Liver (tissue), 8 donors: ENCODE measurements at regions not wholly inside any gene's neighbourhood (a gene's known extent, or its start where the extent isn't known, plus 50 kb on each side); places are given as distances from the start of the nearest gene placed in this dataset.

Experiments
- DNase-seq: peaks from one replicate; pipeline ENCODE4 v3.0.0-alpha.2; 2017; ENCODE audit warnings: low spot score
- H3K27ac ChIP-seq, 2 donors: one replicate each; pipeline ENCODE4 v1.7.0; 2013; ENCODE audit warnings: inconsistent platforms in 2 of 2, low read length in 2 of 2, control low read depth in 1 of 2, low read depth in 1 of 2, mild to moderate bottlenecking in 1 of 2
- H3K27me3 ChIP-seq, 4 donors: one replicate each; pipeline versions ENCODE4 v1.6.1 to v1.7.0; 2013; ENCODE audit warnings: low read length in 3 of 4, inconsistent platforms in 1 of 4, mild to moderate bottlenecking in 1 of 4, moderate library complexity in 1 of 4; ENCODE audit not compliant: control insufficient read depth in 4 of 4, insufficient read depth in 4 of 4
- H3K36me3 ChIP-seq, 4 donors: one replicate each; pipeline versions ENCODE4 v1.6.1 to v1.7.0; 2013; ENCODE audit warnings: low read length in 3 of 4, mild to moderate bottlenecking in 3 of 4, low read depth in 1 of 4, moderate library complexity in 1 of 4; ENCODE audit not compliant: control insufficient read depth in 4 of 4, insufficient read depth in 3 of 4
- H3K4me1 ChIP-seq, 4 donors: one replicate each; pipeline versions ENCODE4 v1.6.1 to v1.7.0; 2013; ENCODE audit warnings: low read length in 3 of 4, mild to moderate bottlenecking in 3 of 4, moderate library complexity in 1 of 4; ENCODE audit not compliant: control insufficient read depth in 4 of 4, insufficient read depth in 4 of 4
- H3K4me3 ChIP-seq, 3 donors: one replicate each; pipeline versions ENCODE4 v1.6.1 to v1.7.0; 2013; ENCODE audit warnings: low read length in 3 of 3, control low read depth in 1 of 3, low read depth in 1 of 3, mild to moderate bottlenecking in 1 of 3
- H3K9ac ChIP-seq, 2 donors: one replicate each; pipeline ENCODE4 v1.7.0; 2013; ENCODE audit warnings: low read length in 2 of 2, mild to moderate bottlenecking in 2 of 2, moderate library complexity in 2 of 2, control low read depth in 1 of 2, low read depth in 1 of 2
- H3K9me3 ChIP-seq, 4 donors: one replicate each; pipeline versions ENCODE4 v1.6.1 to v1.7.0; 2013; ENCODE audit warnings: low read length in 3 of 4; ENCODE audit not compliant: control insufficient read depth in 4 of 4
- EGR1 ChIP-seq, 2 donors: IDR thresholded peaks; 2 replicates each; pipeline ENCODE4 v1.6.1; 2016 to 2018; ENCODE audit warnings: antibody characterized with exemption in 2 of 2, low read depth in 2 of 2
- FOXA1 ChIP-seq: IDR thresholded peaks from 2 replicates; pipeline ENCODE4 v1.6.1; 2016; ENCODE audit warnings: antibody characterized with exemption
- FOXA2 ChIP-seq: IDR thresholded peaks from 2 replicates; pipeline ENCODE4 v1.6.1; 2016; ENCODE audit warnings: antibody characterized with exemption
- GABPA ChIP-seq, 2 donors: IDR thresholded peaks in 1 of 2; conservative IDR thresholded peaks in 1 of 2; 2 replicates each; pipeline ENCODE4 v1.6.1; 2016; ENCODE audit warnings: antibody characterized with exemption in 2 of 2, mild to moderate bottlenecking in 1 of 2, moderate library complexity in 1 of 2
- HNF4A ChIP-seq, 2 donors: conservative IDR thresholded peaks; 2 replicates each; pipeline ENCODE4 v1.6.1; 2016; ENCODE audit warnings: antibody characterized with exemption in 2 of 2, mild to moderate bottlenecking in 2 of 2
- HNF4G ChIP-seq: IDR thresholded peaks from 2 replicates; pipeline ENCODE4 v1.6.1; 2016; ENCODE audit warnings: antibody characterized with exemption
- JUND ChIP-seq, 2 donors: IDR thresholded peaks; 2 replicates each; pipeline ENCODE4 v1.6.1; 2016; ENCODE audit warnings: antibody characterized with exemption in 2 of 2
- NR2F2 ChIP-seq: IDR thresholded peaks from 2 replicates; pipeline ENCODE4 v1.6.1; 2016; ENCODE audit warnings: antibody characterized with exemption
- RAD21 ChIP-seq, 2 donors: IDR thresholded peaks; 2 replicates each; pipeline ENCODE4 v1.6.1; 2016; ENCODE audit warnings: antibody characterized with exemption in 2 of 2, mild to moderate bottlenecking in 2 of 2
- RXRA ChIP-seq, 2 donors: IDR thresholded peaks; 2 replicates each; pipeline ENCODE4 v1.6.1; 2017 to 2018; ENCODE audit warnings: antibody characterized with exemption in 2 of 2, mild to moderate bottlenecking in 1 of 2
- SP1 ChIP-seq: IDR thresholded peaks from 2 replicates; pipeline ENCODE4 v1.6.1; 2018; ENCODE audit warnings: antibody characterized with exemption, mild to moderate bottlenecking
- TAF1 ChIP-seq: conservative IDR thresholded peaks from 2 replicates; pipeline ENCODE4 v1.6.1; 2016; ENCODE audit warnings: antibody characterized with exemption, mild to moderate bottlenecking
- YY1 ChIP-seq: IDR thresholded peaks from 2 replicates; pipeline ENCODE4 v1.6.1; 2016; ENCODE audit warnings: antibody characterized with exemption, mild to moderate bottlenecking
- WGBS: extraction: QIAGEN DNeasy Blood & Tissue Kit; methylation state at CpG from one replicate; pipeline ENCODE4 v1.1.7; 2013; 5-methylcytosine and 5-hydroxymethylcytosine counted together
- TF ChIP-seq, protein P1 (sequence below): fragments of 150-350 bp; IDR thresholded peaks from 2 replicates; pipeline ENCODE4 v1.5.1; 2017; ENCODE audit warnings: improper control_type of control experiment, low read depth, low read length; ENCODE audit not compliant: missing input control
- TF ChIP-seq, protein P2 (sequence below): IDR thresholded peaks from 2 replicates; pipeline ENCODE4 v1.6.1; 2016; ENCODE audit warnings: antibody characterized with exemption
- TF ChIP-seq, protein P3 (sequence below): IDR thresholded peaks from 2 replicates; pipeline ENCODE4 v1.6.1; 2016; ENCODE audit warnings: antibody characterized with exemption
- TF ChIP-seq, protein P4 (sequence below): IDR thresholded peaks from 2 replicates; pipeline ENCODE4 v1.6.1; 2016; ENCODE audit warnings: antibody characterized with exemption, mild to moderate bottlenecking
- TF ChIP-seq, protein P5 (sequence below): IDR thresholded peaks from 2 replicates; pipeline ENCODE4 v1.6.1; 2016; ENCODE audit warnings: antibody characterized with exemption
- donor health status: healthy.
- donor health status: healthy.
- donor health status: healthy.
- donor health status: healthy.
- donor health status: healthy.

DNA sequence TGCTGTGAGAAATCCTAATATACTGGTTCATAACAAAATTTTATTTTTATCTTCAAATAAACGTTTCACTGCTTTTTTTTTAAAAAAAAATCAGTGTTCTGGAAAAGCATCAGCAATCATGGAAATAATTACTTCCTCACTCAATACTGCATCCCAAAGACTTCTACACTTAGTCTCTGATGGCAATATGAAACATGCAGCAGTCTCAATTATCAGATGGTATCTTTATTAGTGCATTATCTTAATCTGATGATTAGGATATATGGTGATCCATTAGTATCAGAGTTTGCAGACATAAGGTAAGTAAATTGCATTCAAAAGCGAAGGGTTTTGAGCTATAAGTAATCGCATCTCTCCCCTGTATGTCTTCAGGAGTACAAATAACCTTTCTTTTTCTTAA lies 218.3 kb upstream of the EDNRB start:
- no peak for DNase-seq
- Histone ChIP-seq H3K4me3 (no peak overlapping the region), H3K4me1 (no peaks in the 10 kb centered on the region), H3K36me3 (no peaks in the 10 kb centered on the region), H3K9me3 (no peaks in the 10 kb centered on the region), H3K27ac (no peak overlapping the region), H3K9ac (no peak overlapping the region), H3K27me3 (no peaks in the 10 kb centered on the region)
- WGBS, result 45% methylated on average over 3 of the region's 3 CpGs
- TF ChIP-seq NR2F2 (no peak), YY1 (no peak), SP1 (no peak), TAF1 (no peak), FOXA1 (no peak), EGR1 (IDR thresholded peaks at IDR 0.05; ENCODE audit: low read depth in 2 of 2) (no peak), JUND (IDR thresholded peaks at IDR 0.05) (no peak), RAD21 (IDR thresholded peaks at IDR 0.05) (no peak), HNF4G (no peak), RXRA (IDR thresholded peaks at IDR 0.05) (no peak), GABPA (IDR thresholded peaks at IDR 0.05 in 1 of 2, conservative IDR thresholded peaks at IDR 0.05 in 1 of 2) (no peak), HNF4A (conservative IDR thresholded peaks at IDR 0.05) (no peak), FOXA2 (no peak)
- TF ChIP-seq, protein P1, sequence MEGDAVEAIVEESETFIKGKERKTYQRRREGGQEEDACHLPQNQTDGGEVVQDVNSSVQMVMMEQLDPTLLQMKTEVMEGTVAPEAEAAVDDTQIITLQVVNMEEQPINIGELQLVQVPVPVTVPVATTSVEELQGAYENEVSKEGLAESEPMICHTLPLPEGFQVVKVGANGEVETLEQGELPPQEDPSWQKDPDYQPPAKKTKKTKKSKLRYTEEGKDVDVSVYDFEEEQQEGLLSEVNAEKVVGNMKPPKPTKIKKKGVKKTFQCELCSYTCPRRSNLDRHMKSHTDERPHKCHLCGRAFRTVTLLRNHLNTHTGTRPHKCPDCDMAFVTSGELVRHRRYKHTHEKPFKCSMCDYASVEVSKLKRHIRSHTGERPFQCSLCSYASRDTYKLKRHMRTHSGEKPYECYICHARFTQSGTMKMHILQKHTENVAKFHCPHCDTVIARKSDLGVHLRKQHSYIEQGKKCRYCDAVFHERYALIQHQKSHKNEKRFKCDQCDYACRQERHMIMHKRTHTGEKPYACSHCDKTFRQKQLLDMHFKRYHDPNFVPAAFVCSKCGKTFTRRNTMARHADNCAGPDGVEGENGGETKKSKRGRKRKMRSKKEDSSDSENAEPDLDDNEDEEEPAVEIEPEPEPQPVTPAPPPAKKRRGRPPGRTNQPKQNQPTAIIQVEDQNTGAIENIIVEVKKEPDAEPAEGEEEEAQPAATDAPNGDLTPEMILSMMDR, result no peak
- TF ChIP-seq, protein P2, sequence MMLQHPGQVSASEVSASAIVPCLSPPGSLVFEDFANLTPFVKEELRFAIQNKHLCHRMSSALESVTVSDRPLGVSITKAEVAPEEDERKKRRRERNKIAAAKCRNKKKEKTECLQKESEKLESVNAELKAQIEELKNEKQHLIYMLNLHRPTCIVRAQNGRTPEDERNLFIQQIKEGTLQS, result no peak
- TF ChIP-seq, protein P3, sequence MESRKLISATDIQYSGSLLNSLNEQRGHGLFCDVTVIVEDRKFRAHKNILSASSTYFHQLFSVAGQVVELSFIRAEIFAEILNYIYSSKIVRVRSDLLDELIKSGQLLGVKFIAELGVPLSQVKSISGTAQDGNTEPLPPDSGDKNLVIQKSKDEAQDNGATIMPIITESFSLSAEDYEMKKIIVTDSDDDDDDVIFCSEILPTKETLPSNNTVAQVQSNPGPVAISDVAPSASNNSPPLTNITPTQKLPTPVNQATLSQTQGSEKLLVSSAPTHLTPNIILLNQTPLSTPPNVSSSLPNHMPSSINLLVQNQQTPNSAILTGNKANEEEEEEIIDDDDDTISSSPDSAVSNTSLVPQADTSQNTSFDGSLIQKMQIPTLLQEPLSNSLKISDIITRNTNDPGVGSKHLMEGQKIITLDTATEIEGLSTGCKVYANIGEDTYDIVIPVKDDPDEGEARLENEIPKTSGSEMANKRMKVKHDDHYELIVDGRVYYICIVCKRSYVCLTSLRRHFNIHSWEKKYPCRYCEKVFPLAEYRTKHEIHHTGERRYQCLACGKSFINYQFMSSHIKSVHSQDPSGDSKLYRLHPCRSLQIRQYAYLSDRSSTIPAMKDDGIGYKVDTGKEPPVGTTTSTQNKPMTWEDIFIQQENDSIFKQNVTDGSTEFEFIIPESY, result no peak
- TF ChIP-seq, protein P4, sequence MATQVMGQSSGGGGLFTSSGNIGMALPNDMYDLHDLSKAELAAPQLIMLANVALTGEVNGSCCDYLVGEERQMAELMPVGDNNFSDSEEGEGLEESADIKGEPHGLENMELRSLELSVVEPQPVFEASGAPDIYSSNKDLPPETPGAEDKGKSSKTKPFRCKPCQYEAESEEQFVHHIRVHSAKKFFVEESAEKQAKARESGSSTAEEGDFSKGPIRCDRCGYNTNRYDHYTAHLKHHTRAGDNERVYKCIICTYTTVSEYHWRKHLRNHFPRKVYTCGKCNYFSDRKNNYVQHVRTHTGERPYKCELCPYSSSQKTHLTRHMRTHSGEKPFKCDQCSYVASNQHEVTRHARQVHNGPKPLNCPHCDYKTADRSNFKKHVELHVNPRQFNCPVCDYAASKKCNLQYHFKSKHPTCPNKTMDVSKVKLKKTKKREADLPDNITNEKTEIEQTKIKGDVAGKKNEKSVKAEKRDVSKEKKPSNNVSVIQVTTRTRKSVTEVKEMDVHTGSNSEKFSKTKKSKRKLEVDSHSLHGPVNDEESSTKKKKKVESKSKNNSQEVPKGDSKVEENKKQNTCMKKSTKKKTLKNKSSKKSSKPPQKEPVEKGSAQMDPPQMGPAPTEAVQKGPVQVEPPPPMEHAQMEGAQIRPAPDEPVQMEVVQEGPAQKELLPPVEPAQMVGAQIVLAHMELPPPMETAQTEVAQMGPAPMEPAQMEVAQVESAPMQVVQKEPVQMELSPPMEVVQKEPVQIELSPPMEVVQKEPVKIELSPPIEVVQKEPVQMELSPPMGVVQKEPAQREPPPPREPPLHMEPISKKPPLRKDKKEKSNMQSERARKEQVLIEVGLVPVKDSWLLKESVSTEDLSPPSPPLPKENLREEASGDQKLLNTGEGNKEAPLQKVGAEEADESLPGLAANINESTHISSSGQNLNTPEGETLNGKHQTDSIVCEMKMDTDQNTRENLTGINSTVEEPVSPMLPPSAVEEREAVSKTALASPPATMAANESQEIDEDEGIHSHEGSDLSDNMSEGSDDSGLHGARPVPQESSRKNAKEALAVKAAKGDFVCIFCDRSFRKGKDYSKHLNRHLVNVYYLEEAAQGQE, result no peak
- TF ChIP-seq, protein P5, sequence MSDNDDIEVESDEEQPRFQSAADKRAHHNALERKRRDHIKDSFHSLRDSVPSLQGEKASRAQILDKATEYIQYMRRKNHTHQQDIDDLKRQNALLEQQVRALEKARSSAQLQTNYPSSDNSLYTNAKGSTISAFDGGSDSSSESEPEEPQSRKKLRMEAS, result no peak
